GM19372 (cell line): ENCODE measurements at regions not wholly inside any gene's neighbourhood (a gene's known extent, or its start where the extent isn't known, plus 50 kb on each side); places are given as distances from the start of the nearest gene placed in this dataset.
A peak's percentile ranks its signal among the peaks of the same experiment; 100 is the strongest.
"Not testable (repeated sequence)": the region's sequence is repeated elsewhere in the genome, so short reads cannot be mapped to it uniquely, and the experiment has no call there.

ENCODE experiments used
- ATAC-seq: cut with Tn5 transposase; IDR thresholded peaks from one replicate; pipeline ENCODE4 v1.9.1; 2021; ENCODE audit warnings: mild to moderate bottlenecking, low read depth, moderate library complexity; ENCODE audit not compliant: unreplicated experiment

DNA sequence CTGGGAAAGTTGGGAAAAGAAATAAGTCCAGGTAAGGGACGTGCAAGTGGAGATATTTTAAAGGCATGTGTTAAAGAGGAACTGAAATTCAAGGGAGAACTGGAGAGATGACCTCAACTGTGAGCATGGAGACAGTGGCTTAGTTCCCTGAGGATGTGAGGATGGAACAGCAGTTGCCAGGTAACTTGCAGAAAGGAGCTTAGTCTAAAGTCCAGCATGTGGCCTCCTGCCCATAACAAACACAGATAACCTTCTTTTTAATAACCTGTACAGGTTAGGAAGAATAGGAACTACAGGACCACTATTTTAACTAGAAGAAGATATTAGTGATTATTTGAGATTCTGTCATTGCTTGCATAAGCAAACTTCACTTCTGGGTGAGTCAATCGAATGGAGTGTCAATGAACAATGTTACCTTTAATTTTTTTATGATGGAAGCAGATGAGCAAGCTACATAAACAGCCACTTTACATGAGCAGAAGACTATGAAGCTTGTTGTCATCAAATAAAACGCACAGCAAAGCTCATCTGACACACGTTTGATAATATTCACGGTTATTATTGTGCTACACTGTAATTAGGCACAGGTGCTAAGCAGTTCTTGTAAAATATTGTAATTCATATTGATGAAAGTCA is 291.7 kb upstream of the DDHD1 start:
- ATAC-seq, result no peak

DNA sequence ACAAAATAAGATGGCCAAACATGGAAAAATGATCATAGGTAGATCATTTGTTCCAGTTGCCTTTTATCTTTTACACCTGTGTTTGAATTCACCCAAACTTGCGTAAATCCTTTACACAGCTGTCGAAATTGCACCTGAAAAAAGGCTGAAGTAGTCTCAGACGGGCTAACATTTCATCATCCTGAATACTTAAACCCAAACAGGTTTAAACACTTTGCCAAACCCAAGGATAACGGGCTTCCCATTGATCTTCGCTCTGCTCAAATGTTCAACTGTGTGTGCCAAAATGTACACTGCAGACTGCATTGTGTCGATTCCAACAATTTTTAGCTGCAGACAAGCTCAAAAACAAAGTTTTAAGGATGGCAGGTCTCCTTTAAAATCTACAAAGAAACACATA is 288.7 kb upstream of the DDHD1 start:
- ATAC-seq, result no peak

- ATAC-seq, result no peak
These were observed 284.7 kb upstream of the DDHD1 start for GRCh38 chr14:53437858-53438257.

GRCh38 chr14:53432378-53432802 is 279.3 kb upstream of the DDHD1 start:
- ATAC-seq, result peak; percentile 87

DNA sequence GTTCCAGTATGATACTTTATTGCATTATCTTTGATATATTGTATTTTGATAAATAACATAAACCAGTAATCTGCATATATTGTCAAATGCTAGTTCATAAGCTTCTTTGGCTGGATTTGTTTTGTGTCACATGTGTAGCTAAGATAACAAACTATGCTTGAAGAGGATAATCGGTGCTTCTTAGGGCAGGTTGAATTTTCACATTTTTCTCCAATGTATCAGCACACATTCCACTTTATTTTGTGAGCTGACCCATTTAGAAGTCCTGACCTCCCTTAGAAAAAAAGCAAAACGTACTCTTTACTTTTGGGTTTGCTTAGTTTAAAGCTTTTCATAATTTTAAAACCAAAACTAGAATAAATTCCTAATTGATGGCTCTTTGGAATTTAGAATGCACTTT is 277.7 kb upstream of the DDHD1 start:
- no peak for ATAC-seq

- no peak for ATAC-seq
These were observed 259.9 kb upstream of the DDHD1 start for GRCh38 chr14:53412819-53413675.

DNA sequence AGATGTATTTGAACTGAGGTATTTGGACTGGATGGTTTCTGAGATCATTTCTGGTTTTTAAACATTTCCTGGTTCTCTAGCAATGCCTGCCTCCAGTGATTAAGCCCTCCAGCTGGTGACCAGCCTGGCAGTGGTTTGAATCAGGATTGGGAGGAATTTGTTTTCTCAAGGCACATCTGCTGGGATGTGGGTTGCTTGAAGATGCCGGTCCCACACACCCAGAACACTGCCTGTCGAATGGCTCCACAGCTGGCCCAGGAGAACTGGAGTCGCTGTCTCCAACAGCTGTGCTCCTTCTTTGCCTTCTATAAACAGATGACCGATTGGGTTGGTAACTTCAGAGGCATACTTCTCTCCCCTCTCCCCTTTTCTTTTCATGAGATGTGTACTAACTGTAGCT is 258.0 kb upstream of the DDHD1 start:
- ATAC-seq, result no peak

GRCh38 chr14:53409969-53410368 is 256.8 kb upstream of the DDHD1 start:
- no peak for ATAC-seq

GRCh38 chr14:53409289-53409688 is 256.2 kb upstream of the DDHD1 start:
- ATAC-seq, result no peak

DNA sequence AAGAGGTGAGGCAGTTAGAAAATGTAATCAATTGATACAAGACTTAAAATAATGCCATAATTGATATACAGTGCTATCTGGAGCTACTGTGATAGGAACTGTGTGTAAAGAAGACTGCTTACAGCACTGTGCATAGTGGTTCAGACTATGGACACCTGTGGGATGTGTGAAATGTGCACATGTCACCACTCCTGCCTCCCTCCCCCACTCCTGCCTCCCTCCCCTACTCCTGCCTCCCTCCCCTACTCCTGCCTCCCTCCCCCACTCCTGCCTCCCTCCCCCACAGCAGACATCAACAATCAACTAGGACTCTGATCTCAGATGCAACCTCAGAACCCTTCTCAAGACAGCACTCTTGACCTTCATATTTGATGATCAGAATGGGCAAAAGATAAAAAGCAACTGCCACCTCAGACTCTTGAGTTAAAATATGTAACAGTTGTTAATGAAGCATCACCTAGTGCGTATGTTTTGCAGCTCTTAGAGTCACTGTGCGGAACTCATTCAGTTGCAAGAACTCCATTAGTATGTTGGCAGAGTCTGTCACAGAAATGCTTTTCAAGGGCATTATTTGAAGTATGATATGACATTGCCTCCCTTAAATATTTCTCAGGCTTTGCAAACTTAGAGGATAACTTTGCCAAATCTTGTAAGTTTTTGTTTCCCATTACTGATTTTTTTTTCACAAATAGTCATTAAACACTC is 255.2 kb upstream of the DDHD1 start:
- no peak for ATAC-seq

- ATAC-seq, result no peak
These were observed 253.4 kb upstream of the DDHD1 start for GRCh38 chr14:53406519-53406918.

DNA sequence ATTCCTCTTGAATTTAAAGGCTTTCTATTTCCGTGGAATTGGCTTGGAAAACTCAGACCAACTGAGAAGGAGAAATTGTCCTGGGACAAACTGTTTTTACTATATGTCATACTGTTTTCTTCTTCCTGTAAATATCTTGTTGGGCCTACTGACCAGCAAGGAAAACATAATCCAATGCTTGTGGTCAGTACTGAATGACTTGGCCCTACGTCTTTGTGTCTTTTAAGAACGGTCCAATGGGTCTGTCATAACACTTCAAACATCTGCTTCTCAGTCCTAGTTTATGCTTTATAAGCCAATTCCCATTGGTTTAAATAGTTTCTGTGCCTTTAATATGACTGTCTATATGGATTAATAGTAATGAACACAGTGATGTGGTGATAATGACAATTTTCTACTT is 248.5 kb upstream of the DDHD1 start:
- ATAC-seq, result no peak

- no peak for ATAC-seq
These were observed 245.9 kb upstream of the DDHD1 start for GRCh38 chr14:53399057-53399456.

- no peak for ATAC-seq
These were observed 245.5 kb upstream of the DDHD1 start for GRCh38 chr14:53398616-53399015.

DNA sequence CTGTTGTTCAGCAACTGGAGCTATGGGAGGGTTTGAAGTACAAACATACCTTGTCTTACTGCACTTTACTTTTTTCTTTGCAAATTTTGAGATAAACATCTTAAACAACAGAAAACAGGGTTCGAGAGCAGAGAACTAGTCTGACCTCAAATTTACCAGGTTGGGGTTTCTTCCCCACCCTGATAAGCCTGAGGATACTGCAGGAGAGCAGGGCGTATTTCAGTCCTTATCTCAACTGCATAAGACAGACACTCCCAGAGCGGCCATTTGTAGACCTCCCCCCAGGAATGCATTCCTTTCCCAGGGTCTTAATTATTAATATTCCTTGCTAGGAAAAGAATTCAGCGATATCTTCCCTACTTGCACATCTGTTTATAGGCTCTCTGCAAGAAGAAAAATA is 242.1 kb upstream of the DDHD1 start:
- ATAC-seq, result not testable (repeated sequence)

DNA sequence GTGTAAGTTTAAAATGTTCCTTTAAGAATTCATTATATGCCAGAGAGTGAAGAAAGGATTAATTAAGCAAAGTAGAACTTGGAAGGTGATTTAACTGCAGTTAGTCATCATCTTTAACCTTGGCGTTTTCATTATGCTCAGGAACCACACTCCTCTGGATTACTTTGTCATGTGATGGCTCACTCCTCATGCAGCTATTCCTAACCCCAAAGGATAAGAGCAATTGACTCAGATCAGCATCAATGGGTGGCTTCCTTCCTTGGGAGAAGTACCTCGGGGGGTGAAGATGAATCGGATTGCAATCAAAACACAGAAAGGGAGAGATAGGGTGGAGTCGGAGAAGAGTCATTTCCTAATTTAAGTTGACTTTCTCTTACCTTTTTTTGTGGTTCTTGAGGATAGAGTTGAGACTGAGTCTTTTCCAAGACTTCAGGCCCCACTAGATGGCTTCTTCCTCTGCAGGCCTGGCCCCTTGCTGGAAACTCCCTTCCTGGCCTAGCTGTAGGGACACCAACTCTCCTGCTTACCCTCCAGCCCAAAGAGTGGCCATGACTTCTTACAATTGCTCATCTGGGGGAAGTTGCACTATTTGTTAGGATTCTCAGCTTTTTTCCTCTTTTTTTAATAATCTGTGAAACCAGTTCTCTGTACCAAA is 238.6 kb upstream of the DDHD1 start:
- ATAC-seq, result no peak

DNA sequence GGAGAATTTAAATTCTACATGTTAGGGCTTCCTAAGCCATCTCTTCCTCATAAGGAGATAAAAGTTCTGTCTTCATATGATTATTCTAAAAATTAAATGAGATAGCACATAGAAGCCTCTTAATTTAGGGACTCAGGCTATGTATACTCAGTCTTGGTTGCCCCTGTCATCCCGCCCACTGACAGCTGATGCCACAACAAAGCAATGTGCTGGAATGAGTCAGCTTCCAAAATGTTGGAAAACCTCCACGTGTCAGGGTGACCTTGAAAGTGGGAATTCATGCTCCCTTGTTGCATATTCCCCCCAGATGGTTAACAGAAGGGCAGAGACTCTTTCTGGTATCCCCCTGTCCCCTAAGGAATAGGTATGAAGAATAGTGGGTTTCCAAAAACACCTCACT is 238.0 kb upstream of the DDHD1 start:
- no peak for ATAC-seq

- ATAC-seq, result no peak
These were observed 236.9 kb upstream of the DDHD1 start for GRCh38 chr14:53390008-53390407.

GRCh38 chr14:53389202-53389601 is 236.1 kb upstream of the DDHD1 start:
- ATAC-seq, result no peak

GRCh38 chr14:53386362-53386761 is 233.2 kb upstream of the DDHD1 start:
- ATAC-seq, result no peak

DNA sequence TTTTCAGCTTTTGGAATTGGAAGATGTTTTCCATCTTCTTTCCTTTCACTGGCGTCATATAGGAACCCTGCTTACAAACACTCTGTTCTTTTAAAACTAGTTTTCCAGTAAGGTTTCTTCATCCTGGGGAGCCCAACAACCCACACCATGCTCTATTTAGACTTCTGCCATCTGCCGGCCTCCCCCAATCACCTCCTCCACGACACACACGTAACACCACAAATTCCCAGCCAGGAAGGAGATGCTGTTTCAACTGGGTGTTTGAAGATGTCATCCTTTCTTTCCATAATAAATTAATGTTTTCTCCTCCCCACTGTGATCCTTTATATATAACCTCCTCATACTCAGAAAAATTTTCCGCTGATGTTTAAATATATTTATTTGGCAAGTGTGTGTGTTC is 231.4 kb upstream of the DDHD1 start:
- ATAC-seq, result no peak
